Progenitor cell of endocrine pancreas (in vitro differentiated cells): ENCODE measurements at regions not wholly inside any gene's neighbourhood (a gene's known extent, or its start where the extent isn't known, plus 50 kb on each side); places are given as distances from the start of the nearest gene placed in this dataset.

Source experiments
- DNase-seq: peaks from one replicate; pipeline ENCODE4 v3.0.0; 2021; ENCODE audit warnings: low spot score; ENCODE audit not compliant: unreplicated experiment
- H3K27ac Mint-ChIP-seq: 2 replicates; pipeline ENCODE4 v1.8.0; 2021; ENCODE audit warnings: mild to moderate bottlenecking, moderate library complexity, mixed read lengths
- H3K27me3 Mint-ChIP-seq: 2 replicates; pipeline ENCODE4 v1.8.0; 2021; ENCODE audit warnings: mixed read lengths
- H3K36me3 Mint-ChIP-seq: 2 replicates; pipeline ENCODE4 v1.8.0; 2022; ENCODE audit warnings: mixed read lengths; ENCODE audit not compliant: insufficient read depth
- H3K4me1 Mint-ChIP-seq: 2 replicates; pipeline ENCODE4 v1.8.0; 2021; ENCODE audit warnings: low read depth, mixed read lengths
- H3K4me3 Mint-ChIP-seq: 2 replicates; pipeline ENCODE4 v1.8.0; 2021; ENCODE audit warnings: low read depth, mild to moderate bottlenecking, moderate library complexity, mixed read lengths
- H3K9me3 Mint-ChIP-seq: 2 replicates; pipeline ENCODE4 v1.8.0; 2021; ENCODE audit warnings: low read depth, mixed read lengths
- TF ChIP-seq, protein P1 (sequence below): fragments of 200-600 bp; sonication (generic); IDR thresholded peaks from one replicate; pipeline ENCODE4 v1.5.0; 2021; ENCODE audit warnings: antibody characterized with exemption, mild to moderate bottlenecking; ENCODE audit not compliant: unreplicated experiment

DNA sequence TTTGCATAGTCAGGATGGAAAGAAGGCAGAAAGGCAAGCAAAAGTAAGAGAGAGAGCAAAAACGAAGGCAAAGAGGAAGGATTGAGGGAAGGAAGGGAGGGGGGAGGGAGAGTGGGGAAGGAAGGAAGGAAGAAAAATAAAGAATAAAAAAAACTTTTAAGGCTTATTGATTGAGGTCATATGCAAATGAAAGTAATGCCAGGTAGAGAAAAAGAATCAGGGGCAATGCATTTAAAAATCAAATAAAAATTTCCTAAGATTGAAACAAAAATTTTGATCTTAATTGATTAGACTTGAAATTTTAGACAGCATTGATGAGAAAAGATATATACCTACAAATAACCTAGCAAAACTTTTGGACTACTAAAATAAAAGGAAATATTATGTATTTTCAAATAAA is 153.9 kb upstream of the KIF2B start:
- TF ChIP-seq, protein P1, sequence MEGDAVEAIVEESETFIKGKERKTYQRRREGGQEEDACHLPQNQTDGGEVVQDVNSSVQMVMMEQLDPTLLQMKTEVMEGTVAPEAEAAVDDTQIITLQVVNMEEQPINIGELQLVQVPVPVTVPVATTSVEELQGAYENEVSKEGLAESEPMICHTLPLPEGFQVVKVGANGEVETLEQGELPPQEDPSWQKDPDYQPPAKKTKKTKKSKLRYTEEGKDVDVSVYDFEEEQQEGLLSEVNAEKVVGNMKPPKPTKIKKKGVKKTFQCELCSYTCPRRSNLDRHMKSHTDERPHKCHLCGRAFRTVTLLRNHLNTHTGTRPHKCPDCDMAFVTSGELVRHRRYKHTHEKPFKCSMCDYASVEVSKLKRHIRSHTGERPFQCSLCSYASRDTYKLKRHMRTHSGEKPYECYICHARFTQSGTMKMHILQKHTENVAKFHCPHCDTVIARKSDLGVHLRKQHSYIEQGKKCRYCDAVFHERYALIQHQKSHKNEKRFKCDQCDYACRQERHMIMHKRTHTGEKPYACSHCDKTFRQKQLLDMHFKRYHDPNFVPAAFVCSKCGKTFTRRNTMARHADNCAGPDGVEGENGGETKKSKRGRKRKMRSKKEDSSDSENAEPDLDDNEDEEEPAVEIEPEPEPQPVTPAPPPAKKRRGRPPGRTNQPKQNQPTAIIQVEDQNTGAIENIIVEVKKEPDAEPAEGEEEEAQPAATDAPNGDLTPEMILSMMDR: no peak
- Mint-ChIP-seq H3K4me3 (no peak overlapping the region), H3K9me3 (peaks cover 12% of the 10 kb centered on the region)

DNA sequence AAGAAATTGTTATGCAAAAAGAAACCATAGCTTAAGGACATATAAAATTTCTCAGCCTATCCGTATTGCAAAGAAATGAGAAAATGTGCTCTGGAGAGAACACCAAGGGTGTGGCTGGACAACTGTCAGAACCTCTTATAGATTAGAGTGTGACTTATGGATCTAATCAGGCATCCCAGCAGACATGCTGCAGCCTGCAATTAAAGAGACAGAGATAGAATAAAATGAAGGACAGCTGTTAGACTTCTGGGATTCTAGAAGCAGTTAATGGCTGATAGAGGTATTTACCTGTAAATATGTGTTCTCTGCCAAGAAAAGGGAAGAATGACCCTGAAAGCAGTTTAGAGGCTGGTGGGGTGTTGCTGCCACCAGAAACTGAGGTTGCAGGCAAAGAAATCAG is 160.1 kb upstream of the KIF2B start:
- no peak overlapping the region for H3K27ac Mint-ChIP-seq
- H3K4me1 Mint-ChIP-seq: no peaks in the 10 kb centered on the region
- no peaks in the 10 kb centered on the region for H3K27me3 Mint-ChIP-seq
- H3K9me3 Mint-ChIP-seq: peaks cover 9% of the 10 kb centered on the region
- DNase-seq: no peak
- TF ChIP-seq, protein P1: no peak
- H3K4me3 Mint-ChIP-seq: no peak overlapping the region
- no peaks in the 10 kb centered on the region for H3K36me3 Mint-ChIP-seq

More for the DNA sequence above, 153.9 kb upstream of the KIF2B start:
- no peaks in the 10 kb centered on the region for H3K36me3 Mint-ChIP-seq
- H3K27me3 Mint-ChIP-seq: no peaks in the 10 kb centered on the region
- no peaks in the 10 kb centered on the region for H3K4me1 Mint-ChIP-seq
- DNase-seq: no peak
- H3K27ac Mint-ChIP-seq: no peak overlapping the region

DNA sequence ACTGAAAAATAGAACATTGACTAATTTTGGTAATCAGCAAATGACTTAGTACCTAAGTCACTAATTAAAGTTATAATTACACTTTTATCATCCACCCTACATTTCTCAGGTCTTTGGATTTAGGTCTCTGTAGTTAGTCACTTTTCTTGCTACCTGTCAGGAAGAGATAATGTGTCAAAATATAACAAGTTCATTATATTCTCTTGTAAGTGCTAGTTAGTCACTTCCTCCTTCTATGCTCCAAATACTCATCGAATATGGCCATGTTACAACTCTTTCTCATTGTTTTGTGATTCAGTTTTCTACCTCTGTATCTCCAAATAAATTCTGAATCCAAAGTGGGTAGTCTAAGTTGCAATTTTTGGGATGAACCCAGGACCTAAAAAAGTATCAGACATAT is 163.5 kb upstream of the KIF2B start:
- H3K27me3 Mint-ChIP-seq: no peaks in the 10 kb centered on the region
- H3K36me3 Mint-ChIP-seq: no peaks in the 10 kb centered on the region
- no peak overlapping the region for H3K4me3 Mint-ChIP-seq
- no peak for DNase-seq
- H3K4me1 Mint-ChIP-seq: no peaks in the 10 kb centered on the region
- H3K27ac Mint-ChIP-seq: no peak overlapping the region
- TF ChIP-seq, protein P1: no peak
- H3K9me3 Mint-ChIP-seq: no peaks in the 10 kb centered on the region

DNA sequence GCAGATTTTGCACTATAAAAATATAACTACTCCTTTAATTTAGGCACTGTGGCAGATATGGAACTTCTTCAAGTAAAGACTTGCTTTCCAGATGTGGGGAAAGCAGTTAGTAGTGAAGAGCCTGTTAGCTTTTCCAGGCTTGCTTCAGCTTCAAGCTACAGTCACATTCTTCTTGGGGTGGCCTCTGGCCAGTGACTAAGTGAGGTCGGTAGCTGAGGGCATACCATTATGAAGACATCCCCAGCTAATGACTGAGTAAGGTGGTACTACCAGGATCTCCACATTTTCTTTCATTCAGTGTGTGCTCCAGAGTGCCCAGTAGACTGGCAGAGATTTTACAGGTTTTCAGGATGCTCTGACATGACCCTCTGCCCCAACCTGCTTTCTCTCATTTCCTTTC is 167.1 kb upstream of the KIF2B start:
- Mint-ChIP-seq H3K4me3 (no peak overlapping the region), H3K9me3 (no peaks in the 10 kb centered on the region), H3K36me3 (no peaks in the 10 kb centered on the region), H3K27ac (no peak overlapping the region), H3K4me1 (no peaks in the 10 kb centered on the region), H3K27me3 (no peaks in the 10 kb centered on the region)
- TF ChIP-seq, protein P1: no peak
- DNase-seq: no peak

DNA sequence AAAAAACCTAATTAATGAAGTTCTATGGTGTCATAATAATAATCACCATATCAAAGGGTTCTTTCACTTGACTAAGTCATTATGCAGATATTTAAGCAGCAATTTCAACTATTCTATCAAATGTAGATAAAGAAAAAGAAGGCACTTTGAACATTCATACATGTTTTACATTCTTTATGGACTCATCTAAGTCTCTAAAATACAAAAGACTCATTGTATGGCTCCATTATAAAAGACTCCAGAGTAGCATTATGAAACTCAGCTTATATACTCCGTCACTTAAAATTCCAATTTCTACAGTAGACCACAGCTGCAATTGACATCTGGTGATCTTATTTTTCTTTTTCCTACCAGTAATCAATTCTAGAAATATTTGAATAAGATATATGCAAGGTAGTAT is 173.5 kb upstream of the KIF2B start:
- H3K36me3 Mint-ChIP-seq: no peaks in the 10 kb centered on the region
- H3K27ac Mint-ChIP-seq: no peak overlapping the region
- TF ChIP-seq, protein P1: no peak
- DNase-seq: no peak
- H3K4me3 Mint-ChIP-seq: no peak overlapping the region
- H3K4me1 Mint-ChIP-seq: no peaks in the 10 kb centered on the region
- no peaks in the 10 kb centered on the region for H3K27me3 Mint-ChIP-seq
- peaks cover 4% of the 10 kb centered on the region for H3K9me3 Mint-ChIP-seq
